ENCODE measurements at regions not wholly inside any gene's neighbourhood (a gene's known extent, or its start where the extent isn't known, plus 50 kb on each side); places are given as distances from the start of the nearest gene placed in this dataset.

DNA sequence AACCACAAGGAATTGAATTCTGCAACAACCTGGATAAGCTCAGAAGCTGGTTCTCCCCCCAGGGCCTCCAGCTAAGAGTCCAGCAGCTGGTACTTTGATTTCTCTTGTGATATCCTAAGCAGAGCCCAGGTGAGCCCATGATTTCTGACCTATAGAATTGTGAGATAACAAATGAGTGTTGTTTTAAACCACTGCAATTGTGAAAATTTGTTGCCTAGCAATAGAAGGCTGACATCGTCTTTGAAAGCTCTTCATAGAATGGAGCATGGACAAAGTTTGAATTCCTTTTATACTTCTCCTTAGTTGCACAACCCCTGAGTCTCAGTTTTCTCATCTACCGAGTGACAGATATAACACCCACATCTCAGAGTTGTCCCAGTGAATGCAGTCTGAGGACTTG is 129.9 kb downstream of the TEX36 start:
- H3K4me3 ChIP-seq: no peak overlapping the region
- H3K27me3 ChIP-seq: peaks cover 0 to 60% (median 0%) of the 10 kb centered on the region in 4 donors
- no peak overlapping the region for H3K27ac ChIP-seq
- DNase-seq: no peak
- intact Hi-C loops (cut with DNase I): no loop called here
- TF ChIP-seq, protein P1, sequence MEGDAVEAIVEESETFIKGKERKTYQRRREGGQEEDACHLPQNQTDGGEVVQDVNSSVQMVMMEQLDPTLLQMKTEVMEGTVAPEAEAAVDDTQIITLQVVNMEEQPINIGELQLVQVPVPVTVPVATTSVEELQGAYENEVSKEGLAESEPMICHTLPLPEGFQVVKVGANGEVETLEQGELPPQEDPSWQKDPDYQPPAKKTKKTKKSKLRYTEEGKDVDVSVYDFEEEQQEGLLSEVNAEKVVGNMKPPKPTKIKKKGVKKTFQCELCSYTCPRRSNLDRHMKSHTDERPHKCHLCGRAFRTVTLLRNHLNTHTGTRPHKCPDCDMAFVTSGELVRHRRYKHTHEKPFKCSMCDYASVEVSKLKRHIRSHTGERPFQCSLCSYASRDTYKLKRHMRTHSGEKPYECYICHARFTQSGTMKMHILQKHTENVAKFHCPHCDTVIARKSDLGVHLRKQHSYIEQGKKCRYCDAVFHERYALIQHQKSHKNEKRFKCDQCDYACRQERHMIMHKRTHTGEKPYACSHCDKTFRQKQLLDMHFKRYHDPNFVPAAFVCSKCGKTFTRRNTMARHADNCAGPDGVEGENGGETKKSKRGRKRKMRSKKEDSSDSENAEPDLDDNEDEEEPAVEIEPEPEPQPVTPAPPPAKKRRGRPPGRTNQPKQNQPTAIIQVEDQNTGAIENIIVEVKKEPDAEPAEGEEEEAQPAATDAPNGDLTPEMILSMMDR (IDR thresholded peaks at IDR 0.05): no peak
- TF ChIP-seq POLR2A (IDR thresholded peaks at IDR 0.05): no peak
- peaks cover 0 to 8% (median 0%) of the 10 kb centered on the region in 3 donors for H3K9me3 ChIP-seq
- 61 to 89% methylated on average over 2 of the region's 2 CpGs for WGBS, 2 donors
- no peaks in the 10 kb centered on the region for H3K36me3 ChIP-seq
- H3K4me1 ChIP-seq: no peaks in the 10 kb centered on the region

DNA sequence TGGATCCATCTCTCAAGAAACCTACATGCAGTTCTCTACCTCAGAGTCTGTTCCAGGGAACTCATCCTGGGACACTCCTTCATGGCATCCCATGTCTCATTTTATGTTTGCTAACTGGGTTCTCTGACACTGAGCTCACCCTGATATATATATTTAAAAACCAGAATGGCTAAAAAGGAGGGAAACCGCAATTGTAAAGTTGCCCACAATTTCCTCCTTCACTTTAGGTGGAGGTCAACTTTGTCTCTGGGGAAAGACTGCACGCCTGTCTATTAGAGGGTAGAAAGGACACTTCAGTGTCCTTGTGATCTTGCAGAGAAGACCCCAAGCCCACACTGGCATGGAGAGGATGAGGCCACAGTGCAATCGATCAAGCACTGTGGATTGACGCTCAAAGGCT is 131.7 kb downstream of the TEX36 start:
- peaks cover 0 to 54% (median 0%) of the 10 kb centered on the region in 4 donors for H3K27me3 ChIP-seq
- TF ChIP-seq, protein P1 (IDR thresholded peaks at IDR 0.05): no peak
- no peak for TF ChIP-seq POLR2A (IDR thresholded peaks at IDR 0.05)
- no peaks in the 10 kb centered on the region for H3K36me3 ChIP-seq
- no peak for DNase-seq
- no peak overlapping the region for H3K27ac ChIP-seq
- H3K4me1 ChIP-seq: no peaks in the 10 kb centered on the region
- 75 to 84% methylated on average over 3 to 4 of the region's 4 CpGs for WGBS, 2 donors
- intact Hi-C loops (cut with DNase I): no loop called here
- H3K4me3 ChIP-seq: no peak overlapping the region
- peaks cover 0 to 8% (median 0%) of the 10 kb centered on the region in 3 donors for H3K9me3 ChIP-seq

DNA sequence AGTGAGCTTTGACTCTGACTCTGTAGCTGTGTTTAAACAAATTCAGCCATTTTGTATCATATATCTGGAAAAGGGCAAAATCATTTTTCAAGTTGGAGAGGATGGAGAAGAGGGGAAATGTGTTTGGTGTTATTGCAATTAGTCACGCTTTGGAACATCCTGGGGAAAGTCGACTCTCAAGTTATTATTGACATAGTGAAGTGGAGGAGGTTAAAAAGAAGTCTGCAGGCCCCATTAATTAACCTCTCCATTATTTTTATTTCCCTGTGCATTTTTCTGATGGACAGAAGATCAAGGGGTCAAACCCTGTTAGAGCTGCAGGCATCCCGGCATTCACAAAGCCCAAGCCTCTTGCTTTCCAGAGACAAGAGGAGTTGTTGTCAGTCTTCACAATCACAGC is 132.6 kb downstream of the TEX36 start:
- 50 to 52% methylated on average over 3 of the region's 3 CpGs for WGBS, 2 donors

DNA sequence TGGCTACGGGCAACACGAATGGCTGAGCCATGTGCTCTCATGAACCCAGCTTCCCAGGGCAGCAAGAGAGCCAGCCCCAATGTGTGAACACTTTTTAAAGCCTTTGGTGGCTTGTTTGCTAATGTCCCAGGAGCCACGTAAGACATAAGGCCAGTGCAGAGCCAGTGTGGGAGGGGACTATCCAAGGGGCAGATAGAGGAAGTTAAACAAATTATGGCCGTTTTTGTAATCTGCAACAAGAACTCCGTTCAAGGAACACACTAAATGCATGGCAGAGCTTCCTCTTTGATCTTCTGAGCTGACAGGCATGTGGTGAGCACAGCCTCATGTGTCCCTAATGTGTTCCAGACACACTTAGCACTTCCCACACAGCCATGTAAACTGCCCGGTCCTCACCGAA is 133.3 kb downstream of the TEX36 start:
- no peak for TF ChIP-seq POLR2A (IDR thresholded peaks at IDR 0.05)
- TF ChIP-seq, protein P1 (IDR thresholded peaks at IDR 0.05): no peak
- 53 to 54% methylated on average over 4 to 7 of the region's 7 CpGs for WGBS, 2 donors
- Histone ChIP-seq H3K36me3 (no peaks in the 10 kb centered on the region), H3K4me1 (no peaks in the 10 kb centered on the region), H3K27ac (no peak overlapping the region), H3K27me3 (peaks cover 0 to 55% (median 0%) of the 10 kb centered on the region in 4 donors), H3K9me3 (peaks cover 0 to 8% (median 0%) of the 10 kb centered on the region in 3 donors), H3K4me3 (no peak overlapping the region)
- intact Hi-C loops (cut with DNase I): no loop called here
- DNase-seq: no peak

More for the DNA sequence above, 132.6 kb downstream of the TEX36 start:
- Histone ChIP-seq H3K27me3 (peaks cover 0 to 54% (median 0%) of the 10 kb centered on the region in 4 donors), H3K4me3 (no peak overlapping the region), H3K27ac (no peak overlapping the region), H3K4me1 (no peaks in the 10 kb centered on the region), H3K9me3 (peaks cover 0 to 8% (median 0%) of the 10 kb centered on the region in 3 donors), H3K36me3 (no peaks in the 10 kb centered on the region)
- intact Hi-C loops (cut with DNase I): no loop called here
- DNase-seq: no peak
- no peak for TF ChIP-seq POLR2A (IDR thresholded peaks at IDR 0.05)
- TF ChIP-seq, protein P1 (IDR thresholded peaks at IDR 0.05): no peak

DNA sequence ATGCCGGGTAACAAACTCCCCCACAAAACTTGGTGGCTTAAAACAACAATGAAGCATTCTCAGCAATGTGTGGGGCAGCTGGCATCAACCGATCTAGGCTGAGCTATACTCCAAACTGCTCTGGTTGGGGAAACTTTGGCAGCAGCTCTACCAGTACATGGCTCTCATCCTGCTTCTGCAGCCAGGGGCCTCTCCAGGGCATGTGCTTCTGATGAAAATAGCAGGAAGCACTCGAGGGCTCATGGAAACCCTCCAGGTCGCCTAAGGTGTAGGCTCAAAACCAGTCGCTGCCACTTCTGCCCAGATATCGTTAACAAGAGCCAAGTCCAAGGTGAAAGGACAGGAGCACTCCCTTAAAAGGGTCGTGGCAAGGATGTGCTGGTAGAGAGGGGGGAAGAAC is 134.1 kb downstream of the TEX36 start:
- no peak for DNase-seq
- H3K27me3 ChIP-seq: peaks cover 0 to 63% (median 0%) of the 10 kb centered on the region in 4 donors
- H3K36me3 ChIP-seq: no peaks in the 10 kb centered on the region
- peaks cover 0 to 8% (median 0%) of the 10 kb centered on the region in 3 donors for H3K9me3 ChIP-seq
- 37 to 75% methylated on average over 2 to 7 of the region's 7 CpGs for WGBS, 2 donors
- TF ChIP-seq POLR2A (IDR thresholded peaks at IDR 0.05): no peak
- TF ChIP-seq, protein P1 (IDR thresholded peaks at IDR 0.05): no peak
- no peaks in the 10 kb centered on the region for H3K4me1 ChIP-seq
- H3K4me3 ChIP-seq: no peak overlapping the region
- intact Hi-C loops (cut with DNase I): no loop called here
- no peak overlapping the region for H3K27ac ChIP-seq

All from esophagus squamous epithelium (tissue), 5 donors.